ENCODE measurements at regions not wholly inside any gene's neighbourhood (a gene's known extent, or its start where the extent isn't known, plus 50 kb on each side); places are given as distances from the start of the nearest gene placed in this dataset.

- 83 to 95% methylated on average over 2 of the region's 2 CpGs for WGBS, 2 donors
- no peaks in the 10 kb centered on the region for H3K36me3 ChIP-seq (ENCODE audit: control insufficient read depth in 4 of 4, insufficient read depth in 4 of 4, low read length in 4 of 4)
- H3K27ac ChIP-seq (ENCODE audit: low read depth in 1 of 2, low read length in 1 of 2) = no peak overlapping the region
- H3K9ac ChIP-seq (ENCODE audit: insufficient read depth in 1 of 2, low read length in 2 of 2) = no peak overlapping the region
- TF ChIP-seq CTCF (IDR thresholded peaks at IDR 0.05; ENCODE audit: control extremely low read depth, extremely low read depth) = no peak
- no peaks in the 10 kb centered on the region for H3K27me3 ChIP-seq (ENCODE audit: control insufficient read depth in 3 of 3, insufficient read depth in 3 of 3, low read length in 2 of 3)
- DNase-seq (no peak), ATAC-seq (ENCODE audit: insufficient read depth, low FRiP score) (no peak)
- no peaks in the 10 kb centered on the region for H3K9me3 ChIP-seq (ENCODE audit: control insufficient read depth in 4 of 4, insufficient read depth in 3 of 4, low read length in 3 of 4)
- H3K4me1 ChIP-seq (ENCODE audit: control insufficient read depth in 5 of 5, insufficient read depth in 5 of 5, low read length in 5 of 5) = peaks cover 0 to 13% (median 0%) of the 10 kb centered on the region in 5 donors
- no peak overlapping the region for H3K4me3 ChIP-seq
These were observed 1071.3 kb downstream of the NXPH1 start for GRCh38 chr7:9504678-9505077.

DNA sequence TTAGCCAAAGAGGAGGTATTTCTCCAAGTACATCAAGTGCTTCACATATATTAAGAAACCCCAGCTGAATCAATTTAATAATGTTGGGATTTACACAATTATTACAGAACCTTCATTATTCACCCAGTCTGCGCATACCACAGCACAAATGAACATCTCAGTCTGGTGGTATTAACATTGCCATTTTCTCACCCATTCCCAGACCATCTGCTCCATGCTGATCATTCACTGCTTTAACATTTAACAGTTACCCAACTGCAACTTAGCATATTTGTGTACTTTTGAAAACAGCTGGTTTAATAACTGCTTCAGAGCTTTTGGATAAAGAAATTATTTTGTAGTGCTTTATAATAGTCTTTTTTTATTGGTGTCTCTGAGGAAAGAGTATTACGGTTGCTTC lies 1072.1 kb downstream of the NXPH1 start:
- Histone ChIP-seq H3K27me3 (ENCODE audit: control insufficient read depth in 3 of 3, insufficient read depth in 3 of 3, low read length in 2 of 3) (no peaks in the 10 kb centered on the region), H3K9me3 (ENCODE audit: control insufficient read depth in 4 of 4, insufficient read depth in 3 of 4, low read length in 3 of 4) (no peaks in the 10 kb centered on the region), H3K9ac (ENCODE audit: insufficient read depth in 1 of 2, low read length in 2 of 2) (no peak overlapping the region), H3K27ac (ENCODE audit: low read depth in 1 of 2, low read length in 1 of 2) (no peak overlapping the region), H3K4me3 (no peak overlapping the region), H3K36me3 (ENCODE audit: control insufficient read depth in 4 of 4, insufficient read depth in 4 of 4, low read length in 4 of 4) (no peaks in the 10 kb centered on the region), H3K4me1 (ENCODE audit: control insufficient read depth in 5 of 5, insufficient read depth in 5 of 5, low read length in 5 of 5) (peaks cover 0 to 13% (median 0%) of the 10 kb centered on the region in 5 donors)
- no peak for TF ChIP-seq CTCF (IDR thresholded peaks at IDR 0.05; ENCODE audit: control extremely low read depth, extremely low read depth)
- DNase-seq (no peak), ATAC-seq (ENCODE audit: insufficient read depth, low FRiP score) (no peak)
- WGBS, 2 donors = 88 to 89% methylated on average over 2 of the region's 2 CpGs

DNA sequence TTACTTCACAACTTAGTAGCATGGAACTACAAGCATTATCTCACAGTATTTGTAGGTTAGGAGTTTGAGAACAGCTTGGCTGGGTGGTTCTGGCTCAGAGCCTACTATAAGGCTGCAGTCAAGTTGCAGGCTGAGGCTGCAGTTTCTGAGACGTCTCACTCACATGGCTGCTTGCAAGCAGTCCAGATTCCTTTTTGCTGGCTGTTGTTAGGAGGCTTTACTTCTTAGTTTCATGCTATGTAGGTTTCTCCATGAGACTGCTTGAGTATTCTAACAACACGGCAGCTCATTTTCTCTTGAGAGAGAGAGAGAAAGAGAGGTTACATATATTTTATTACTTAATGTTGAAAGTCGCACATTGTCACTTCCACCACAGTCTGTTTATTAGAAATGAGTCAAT lies 1073.9 kb downstream of the NXPH1 start:
- H3K4me3 ChIP-seq = no peak overlapping the region
- no peaks in the 10 kb centered on the region for H3K36me3 ChIP-seq (ENCODE audit: control insufficient read depth in 4 of 4, insufficient read depth in 4 of 4, low read length in 4 of 4)
- WGBS, 2 donors = 43 to 66% methylated on average over 3 of the region's 3 CpGs
- no peak overlapping the region for H3K9ac ChIP-seq (ENCODE audit: insufficient read depth in 1 of 2, low read length in 2 of 2)
- H3K4me1 ChIP-seq (ENCODE audit: control insufficient read depth in 5 of 5, insufficient read depth in 5 of 5, low read length in 5 of 5) = peaks cover 0 to 13% (median 0%) of the 10 kb centered on the region in 5 donors
- no peaks in the 10 kb centered on the region for H3K9me3 ChIP-seq (ENCODE audit: control insufficient read depth in 4 of 4, insufficient read depth in 3 of 4, low read length in 3 of 4)
- H3K27ac ChIP-seq (ENCODE audit: low read depth in 1 of 2, low read length in 1 of 2) = no peak overlapping the region
- ATAC-seq (ENCODE audit: insufficient read depth, low FRiP score) (no peak), DNase-seq (peak; percentile 74 to 92 (median 88))
- H3K27me3 ChIP-seq (ENCODE audit: control insufficient read depth in 3 of 3, insufficient read depth in 3 of 3, low read length in 2 of 3) = no peaks in the 10 kb centered on the region
- TF ChIP-seq CTCF (IDR thresholded peaks at IDR 0.05; ENCODE audit: control extremely low read depth, extremely low read depth) = no peak

- Histone ChIP-seq H3K27ac (ENCODE audit: low read depth in 1 of 2, low read length in 1 of 2) (no peak overlapping the region), H3K27me3 (ENCODE audit: control insufficient read depth in 3 of 3, insufficient read depth in 3 of 3, low read length in 2 of 3) (no peaks in the 10 kb centered on the region), H3K36me3 (ENCODE audit: control insufficient read depth in 4 of 4, insufficient read depth in 4 of 4, low read length in 4 of 4) (no peaks in the 10 kb centered on the region), H3K4me1 (ENCODE audit: control insufficient read depth in 5 of 5, insufficient read depth in 5 of 5, low read length in 5 of 5) (peaks cover 0 to 3% (median 0%) of the 10 kb centered on the region in 5 donors), H3K4me3 (no peak overlapping the region), H3K9me3 (ENCODE audit: control insufficient read depth in 4 of 4, insufficient read depth in 3 of 4, low read length in 3 of 4) (peaks cover 0 to 5% (median 0%) of the 10 kb centered on the region in 4 donors), H3K9ac (ENCODE audit: insufficient read depth in 1 of 2, low read length in 2 of 2) (no peak overlapping the region)
- DNase-seq (no peak), ATAC-seq (ENCODE audit: insufficient read depth, low FRiP score) (no peak)
- no peak for TF ChIP-seq CTCF (IDR thresholded peaks at IDR 0.05; ENCODE audit: control extremely low read depth, extremely low read depth)
- 69 to 79% methylated on average over 4 of the region's 4 CpGs for WGBS, 2 donors
These were observed 1083.3 kb downstream of the NXPH1 start for GRCh38 chr7:9516662-9517061.
